Left ventricle myocardium superior (tissue), 1 donor: ENCODE measurements at regions not wholly inside any gene's neighbourhood (a gene's known extent, or its start where the extent isn't known, plus 50 kb on each side); places are given as distances from the start of the nearest gene placed in this dataset.
"Not testable (repeated sequence)": the region's sequence is repeated elsewhere in the genome, so short reads cannot be mapped to it uniquely, and the experiment has no call there.

Experiments used
- ATAC-seq: fragments of 200-7000 bp; cut with Tn5 transposase; one replicate; pipeline ENCODE4 v1.9.1; 2020; ENCODE audit warnings: mild to moderate bottlenecking, moderate library complexity
- DNase-seq: peaks from one replicate; pipeline ENCODE4 v3.0.0-alpha.2; 2020
- intact Hi-C: fragments of 100-400 bp; cut with micrococcal nuclease; formaldehyde crosslinking; loops from one replicate; pipeline ENCODE4 v1.11.0; 2022
- donor health status: DM: no; HTN: yes; CAD: no; lungs with severe emphysema.

DNA sequence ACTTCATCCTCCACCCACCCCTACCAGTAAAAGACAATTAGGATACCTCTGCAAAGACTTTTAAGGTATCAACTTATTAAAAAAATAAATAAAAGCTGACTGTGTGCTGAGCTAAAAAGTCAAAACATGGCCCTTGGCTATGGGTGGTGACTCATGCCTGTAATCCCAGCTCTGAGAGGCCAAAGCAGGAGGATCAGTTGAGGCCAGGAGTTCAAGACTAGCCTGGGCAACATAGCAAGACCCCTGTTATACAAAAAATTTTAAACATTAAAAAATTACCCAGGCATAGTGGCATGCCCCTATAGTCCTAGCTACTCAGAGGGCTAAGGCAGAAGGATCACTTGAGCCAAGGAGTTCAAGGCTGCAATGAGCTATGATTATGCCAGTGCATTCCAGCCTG is 110.8 kb upstream of the FOXN2 start:
- DNase-seq = no peak
- ATAC-seq = no peak
- intact Hi-C loops = no loop called here

DNA sequence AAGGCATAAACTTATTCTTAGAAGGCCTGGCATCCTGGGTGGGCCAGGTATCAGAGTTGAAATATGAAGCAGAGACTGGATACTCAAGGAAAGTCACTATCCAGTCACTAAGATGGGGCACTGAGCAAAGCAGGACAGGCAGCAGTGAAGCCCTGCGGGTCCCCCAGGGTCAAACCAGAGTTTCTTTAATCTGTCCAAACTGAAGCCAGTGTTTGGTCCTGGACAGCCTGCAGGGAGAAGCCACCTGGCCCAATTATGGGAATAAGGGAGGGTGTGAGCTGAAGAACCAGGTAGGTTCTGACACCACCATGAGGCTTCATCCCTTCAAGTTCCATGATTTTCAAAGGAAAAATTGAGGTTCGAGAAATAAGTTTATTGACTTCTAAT is 109.7 kb upstream of the FOXN2 start:
- DNase-seq (no peak), ATAC-seq (no peak)
- intact Hi-C loops = no loop called here

DNA sequence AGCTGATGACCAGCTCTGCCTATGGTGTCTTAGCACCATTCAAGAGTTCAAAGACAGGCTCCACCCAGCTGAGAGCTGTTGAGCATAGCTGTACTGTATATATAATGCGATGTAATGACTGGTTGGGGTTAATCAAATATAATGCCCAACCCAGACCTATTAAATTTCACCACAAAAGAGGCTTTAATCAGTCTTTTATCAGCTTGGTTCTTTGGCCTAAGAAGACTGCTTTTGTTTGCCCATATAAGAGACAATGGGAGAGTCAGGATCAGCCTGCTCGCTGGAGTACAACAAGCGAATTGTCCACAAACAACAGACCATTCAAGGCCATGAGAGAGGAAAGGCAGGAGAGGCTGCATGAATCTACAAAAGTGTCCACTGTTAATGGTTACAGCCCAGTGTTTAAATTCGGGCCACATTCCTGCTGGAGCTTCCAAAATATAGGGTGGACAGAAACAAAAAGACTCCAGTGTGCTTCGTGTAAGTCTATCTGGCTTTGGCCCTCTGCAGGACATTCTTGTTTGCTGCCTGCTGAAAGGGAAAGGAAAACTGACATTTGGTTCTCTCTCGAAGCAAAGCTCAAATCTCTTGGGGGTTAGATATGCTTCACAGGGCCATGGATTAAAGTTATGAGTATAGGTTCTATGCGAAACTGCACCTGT is 109.2 kb upstream of the FOXN2 start:
- intact Hi-C loops = no loop called here
- ATAC-seq (peak; percentile 34), DNase-seq (no peak)

DNA sequence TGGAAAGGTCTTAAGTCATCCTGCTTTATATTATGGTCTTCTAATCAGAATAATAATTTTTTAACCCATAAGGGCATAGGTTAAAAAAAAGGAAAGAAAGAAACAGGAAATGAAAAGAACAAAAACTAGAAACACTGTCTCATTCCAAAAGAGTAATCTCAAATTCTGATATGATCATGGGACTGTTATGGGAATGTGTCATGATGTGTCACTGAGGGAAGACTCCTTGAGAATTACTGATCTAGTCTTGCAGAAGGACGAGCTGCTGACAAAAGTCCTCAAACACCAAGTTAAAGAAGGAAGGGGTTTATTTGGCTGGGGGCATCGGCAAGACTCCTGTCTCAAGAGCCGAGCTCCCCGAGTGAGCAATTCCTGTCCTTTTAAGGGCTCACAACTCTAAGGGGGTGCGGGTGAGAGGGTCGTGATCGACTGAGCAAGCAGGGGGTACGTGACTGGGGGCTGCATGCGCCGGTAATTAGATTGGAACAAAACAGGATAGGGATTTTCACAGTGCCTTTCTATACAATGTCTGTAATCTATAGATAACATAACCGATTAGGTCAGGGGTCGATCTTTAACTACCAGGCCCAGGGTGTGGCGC is 108.3 kb upstream of the FOXN2 start:
- intact Hi-C loops, DNase-seq, ATAC-seq: not testable (repeated sequence)

DNA sequence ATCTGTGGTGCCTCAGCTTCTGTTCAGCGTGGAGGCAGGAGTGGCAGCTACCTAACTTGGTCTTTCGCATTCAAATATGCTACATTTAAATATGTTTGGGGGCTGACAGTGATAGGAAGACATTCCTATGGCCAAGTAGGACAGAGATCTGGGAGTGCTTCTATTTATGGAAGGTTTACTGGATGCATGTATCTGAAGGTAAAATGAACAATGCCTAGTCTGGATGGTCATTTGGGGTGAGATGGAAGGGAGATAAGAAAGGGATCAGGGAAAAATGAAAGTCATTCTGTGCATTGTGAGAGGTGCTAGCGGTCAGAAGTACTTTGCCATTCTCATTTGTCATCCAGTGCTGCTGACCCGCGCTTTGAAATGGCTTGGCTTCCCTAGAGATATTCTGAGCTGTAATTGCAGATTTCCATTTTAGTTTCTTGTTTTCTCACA is 107.3 kb upstream of the FOXN2 start:
- intact Hi-C loops = no loop called here
- ATAC-seq = no peak
- no peak for DNase-seq

DNA sequence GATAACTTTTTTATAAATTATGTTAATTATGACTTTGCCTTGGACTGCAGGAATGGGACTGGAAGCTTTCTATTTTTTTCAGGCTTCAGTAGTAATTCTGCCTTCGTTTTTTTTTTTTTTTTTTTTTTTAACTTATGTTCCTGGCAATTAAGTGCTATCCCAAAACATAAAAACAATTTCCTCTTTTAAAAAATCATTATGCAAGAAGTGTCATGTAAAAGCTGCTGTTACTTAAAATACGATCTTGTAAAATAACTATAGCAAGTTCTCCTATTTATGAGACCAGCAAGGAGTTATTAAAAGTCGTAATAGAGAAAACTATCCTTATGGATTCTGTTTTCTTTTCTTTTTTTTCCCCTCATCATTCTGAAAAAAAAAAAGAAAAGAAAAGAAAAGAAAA is 106.6 kb upstream of the FOXN2 start:
- intact Hi-C loops = no loop called here
- ATAC-seq (no peak), DNase-seq (no peak)

DNA sequence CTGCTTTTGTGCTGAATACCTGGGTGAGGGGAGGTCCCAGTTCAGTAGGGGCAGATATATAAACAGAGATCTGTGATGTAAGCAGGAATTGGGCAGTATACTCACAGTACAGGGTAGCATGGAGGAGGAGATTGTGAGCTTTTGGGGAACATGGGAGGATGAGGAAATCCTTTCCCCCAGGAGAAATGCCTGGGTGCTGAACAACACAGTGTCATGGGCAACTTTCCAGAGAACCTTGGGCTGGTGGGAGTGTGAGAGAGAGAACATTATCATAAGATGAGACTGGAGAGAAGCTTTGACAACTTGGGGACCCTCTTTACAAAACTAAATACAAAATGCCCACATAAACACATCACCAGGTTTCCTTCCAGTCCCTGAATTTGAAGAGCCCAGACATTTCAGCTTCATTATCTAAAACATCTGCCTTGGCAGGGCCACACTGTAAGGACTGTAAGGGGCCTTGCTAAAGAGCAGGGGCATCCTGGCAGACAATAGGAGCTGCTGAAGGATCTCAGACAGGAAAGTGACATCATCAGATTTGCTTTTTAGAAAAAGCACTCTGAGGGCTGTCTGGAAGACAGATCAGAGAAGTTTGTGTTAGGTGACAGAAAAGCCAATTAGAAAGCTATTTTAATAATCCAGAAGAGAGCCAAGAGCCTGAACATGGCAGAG is 105.1 kb upstream of the FOXN2 start:
- intact Hi-C loops = no loop called here
- ATAC-seq (no peak), DNase-seq (no peak)

DNA sequence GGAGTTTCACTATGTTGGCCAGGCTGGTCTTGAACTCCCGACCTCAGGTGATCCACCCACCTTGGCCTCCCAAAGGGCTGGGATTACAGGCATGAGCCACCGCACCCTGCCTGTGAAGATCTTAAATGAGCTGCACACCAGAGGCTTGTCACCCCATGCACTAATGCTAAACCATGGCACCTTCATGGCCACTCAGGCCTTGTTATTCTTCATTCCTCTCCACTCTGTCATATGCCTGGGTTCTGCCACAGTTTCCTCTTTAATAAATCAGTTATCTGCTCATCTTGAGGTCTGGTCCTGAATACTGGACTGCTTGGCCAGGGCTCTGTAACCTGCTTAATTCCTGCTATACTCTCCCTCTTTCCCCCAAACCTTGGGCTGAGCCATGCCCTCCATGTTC is 104.3 kb upstream of the FOXN2 start:
- intact Hi-C loops = no loop called here
- DNase-seq (no peak), ATAC-seq (no peak)

DNA sequence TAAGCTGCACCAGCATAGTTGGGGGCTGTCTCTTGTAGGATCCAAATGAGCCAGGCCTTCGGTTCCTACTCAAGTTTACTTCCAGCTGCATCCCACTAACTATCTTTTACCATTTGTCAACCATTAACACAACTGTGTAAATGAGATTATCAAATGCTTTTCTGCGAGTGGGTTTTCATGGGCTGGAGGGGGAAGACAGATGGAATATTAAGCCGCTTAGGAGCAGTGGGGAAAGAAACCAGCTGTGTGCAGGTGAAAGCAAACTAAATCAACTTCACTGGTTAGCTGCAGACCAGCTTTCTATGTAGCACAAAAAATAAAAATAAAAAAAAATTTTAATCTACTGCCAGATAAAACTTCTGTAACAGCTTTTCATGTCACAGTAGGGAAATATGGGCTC is 100.8 kb upstream of the FOXN2 start:
- no peak for DNase-seq
- intact Hi-C loops = no loop called here
- no peak for ATAC-seq

DNA sequence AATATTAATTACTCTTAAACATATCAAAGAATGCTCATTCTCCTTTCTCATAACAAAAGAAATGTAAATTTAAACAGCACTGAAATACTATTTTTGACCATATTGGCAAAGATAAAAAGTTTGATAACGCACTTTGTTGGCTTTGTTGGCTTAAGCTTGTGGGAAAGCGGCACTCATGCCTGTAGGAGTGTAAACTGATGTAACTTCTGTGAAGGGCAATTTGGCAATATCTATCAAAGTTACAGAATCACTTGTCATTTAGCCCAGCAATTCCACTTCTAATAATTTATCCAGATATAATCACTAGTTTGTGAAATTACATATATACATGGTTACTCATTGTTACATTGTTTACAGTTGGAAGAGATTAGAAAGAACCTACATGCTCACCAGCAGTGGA is 96.3 kb upstream of the FOXN2 start:
- ATAC-seq (no peak), DNase-seq (no peak)
- intact Hi-C loops = no loop called here

DNA sequence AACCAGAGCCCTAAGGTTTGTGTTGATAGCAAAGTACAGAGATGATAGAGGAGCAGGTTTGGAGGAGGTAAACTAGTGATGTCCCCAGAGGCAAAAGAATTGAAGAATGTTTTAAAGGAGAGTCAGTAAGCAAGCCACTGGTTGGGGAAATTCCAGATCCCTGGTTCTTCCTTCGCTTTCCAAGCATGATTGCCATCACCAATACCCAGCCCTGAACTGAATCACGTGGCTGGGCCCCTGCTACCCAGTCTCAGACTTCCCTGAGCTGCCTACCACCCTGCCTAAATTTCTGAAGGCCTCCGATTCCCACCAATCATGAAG is 95.3 kb upstream of the FOXN2 start:
- DNase-seq = no peak
- ATAC-seq = no peak
- intact Hi-C loops = no loop called here

DNA sequence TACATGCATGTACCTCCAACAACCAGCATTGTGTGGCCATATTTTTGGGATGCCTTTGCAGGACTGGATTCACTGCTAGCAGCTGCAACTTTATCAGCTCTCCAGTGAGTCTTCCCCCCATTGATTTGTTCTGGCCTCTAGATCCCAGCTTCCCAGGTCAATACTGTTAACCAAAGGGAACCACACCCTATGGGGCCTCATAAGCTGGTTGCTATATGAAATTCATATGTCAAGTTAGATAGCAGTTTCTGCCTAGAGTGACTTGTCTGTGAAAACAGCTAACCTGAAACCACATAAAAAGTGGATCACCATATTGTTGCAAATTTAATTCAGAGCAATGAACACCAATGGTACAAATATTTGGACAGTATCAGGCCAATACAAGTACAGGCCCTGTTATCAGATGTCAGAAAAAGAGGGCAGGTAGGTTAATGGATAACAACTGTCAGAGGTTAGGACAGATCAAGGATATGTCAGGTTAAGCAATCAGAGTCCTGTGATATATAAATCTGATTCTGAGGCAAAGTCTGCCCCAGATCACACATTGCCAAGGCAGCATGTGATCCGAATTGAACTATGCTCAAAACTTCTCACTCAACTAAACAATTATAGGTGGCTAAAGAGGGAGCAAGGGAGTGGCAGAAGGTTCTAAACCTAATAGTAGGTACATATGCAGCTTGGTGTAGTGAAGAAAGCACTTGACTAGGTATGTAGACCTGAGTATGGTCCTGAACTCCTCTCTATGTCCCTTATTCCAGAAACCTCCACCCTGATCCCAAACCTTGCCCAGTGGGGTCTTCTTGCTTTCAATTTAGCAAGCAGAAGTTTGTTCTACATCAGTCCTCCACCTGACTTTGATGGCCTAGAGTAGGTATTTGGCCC is 94.7 kb upstream of the FOXN2 start:
- ATAC-seq = no peak
- no peak for DNase-seq
- intact Hi-C loops = no loop called here

DNA sequence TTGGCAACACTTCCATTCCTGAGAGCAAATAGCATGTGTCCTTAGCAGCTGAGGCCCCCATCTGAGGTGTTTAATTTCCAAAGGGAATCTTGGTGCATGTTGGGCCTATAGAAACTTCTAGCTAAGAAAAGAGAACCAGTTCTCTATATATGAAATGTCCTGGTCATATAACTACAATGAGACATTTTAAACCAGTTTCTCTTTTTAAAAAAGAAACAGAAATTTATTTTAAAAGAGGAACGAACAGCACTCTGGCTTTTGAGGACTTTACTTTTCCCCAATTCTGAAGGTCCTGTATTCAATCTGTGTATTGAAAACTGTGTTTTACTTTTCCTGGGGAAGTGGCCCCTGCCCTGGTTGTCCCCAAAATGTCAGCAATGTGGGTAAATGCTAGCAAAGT is 94.0 kb upstream of the FOXN2 start:
- no peak for ATAC-seq

DNA sequence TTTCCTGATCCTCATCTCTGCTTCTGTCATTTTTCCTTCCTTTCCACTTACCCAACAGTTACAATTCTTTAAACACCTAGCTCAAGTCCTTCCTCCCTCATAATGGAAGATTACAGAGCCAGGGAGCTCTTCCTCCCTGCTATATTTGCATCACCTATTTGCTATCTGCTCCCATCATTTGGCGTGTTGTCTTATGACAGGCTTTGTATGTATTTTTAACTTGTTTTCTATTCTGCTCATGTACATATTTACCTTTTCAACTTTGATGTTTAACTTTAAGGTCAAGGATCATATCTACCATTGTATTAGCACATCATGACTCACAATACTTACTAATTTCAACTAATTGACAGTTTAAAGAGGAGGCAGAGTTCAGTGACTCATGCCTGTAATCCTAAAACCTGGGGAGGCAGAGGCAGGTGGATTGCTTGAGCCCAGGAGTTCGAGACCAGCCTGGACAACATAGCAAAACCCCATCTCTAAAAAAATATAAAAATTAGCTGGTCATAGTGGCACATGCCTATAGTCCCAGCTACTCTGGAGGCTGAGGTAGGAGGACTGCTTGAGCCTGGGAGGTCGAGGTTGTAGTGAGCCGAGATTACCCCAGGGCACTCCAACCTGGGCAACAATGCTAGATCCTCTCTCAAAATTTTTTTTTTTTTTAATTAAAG is 92.5 kb upstream of the FOXN2 start:
- intact Hi-C loops = no loop called here
- DNase-seq = no peak
- ATAC-seq = no peak

More for the DNA sequence above, 94.0 kb upstream of the FOXN2 start:
- no peak for DNase-seq
- intact Hi-C loops = no loop called here

DNA sequence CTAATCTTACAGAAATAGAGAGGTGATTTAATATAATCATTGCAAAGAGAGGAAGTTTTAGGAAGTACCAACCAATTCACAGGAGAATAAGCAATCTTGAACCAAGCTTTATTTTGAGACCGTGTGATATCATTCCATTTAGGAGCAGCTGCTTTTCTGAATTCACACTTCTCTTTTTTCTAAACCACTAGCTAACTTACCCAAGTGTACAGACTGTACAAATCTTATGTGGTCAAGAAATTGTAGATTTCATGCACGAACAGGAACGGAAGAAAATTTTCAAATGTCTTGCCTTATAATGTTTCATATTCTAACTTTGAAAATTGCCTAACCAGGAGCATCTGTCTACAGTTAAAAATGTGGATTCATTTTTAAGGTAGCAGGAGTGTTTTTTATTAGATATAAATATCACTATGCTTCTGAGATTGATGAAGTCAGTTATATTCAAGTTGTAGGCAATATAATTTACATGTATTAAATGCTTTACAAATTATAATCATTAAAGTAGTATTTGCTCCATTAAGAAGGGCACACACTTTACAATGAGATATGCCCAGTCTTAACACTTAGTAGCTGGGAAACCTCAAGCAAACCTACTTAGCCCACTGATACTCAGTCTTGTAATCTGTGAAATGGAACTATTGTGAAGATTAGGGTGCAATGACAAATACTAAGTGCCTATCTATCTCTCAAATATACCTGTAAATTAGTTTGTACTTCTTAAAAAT is 86.7 kb upstream of the FOXN2 start:
- intact Hi-C loops = no loop called here
- DNase-seq = no peak
- ATAC-seq = peak; percentile 55

DNA sequence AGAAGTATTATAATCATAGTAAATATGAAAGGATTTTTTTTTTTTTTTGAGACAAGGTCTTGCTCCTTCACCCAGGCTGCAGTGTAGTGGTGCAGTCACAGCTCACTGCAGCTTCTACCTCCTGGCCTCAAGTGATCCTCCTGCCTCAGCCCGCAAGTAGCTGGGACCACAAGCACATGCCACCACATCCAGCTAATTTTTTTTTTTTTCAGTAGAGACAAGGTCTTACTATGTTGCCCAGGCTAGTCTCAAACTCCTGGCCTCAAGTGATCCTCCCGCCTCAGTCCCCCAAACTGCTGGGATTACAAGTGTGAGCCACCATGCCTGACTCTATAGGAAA is 86.2 kb upstream of the FOXN2 start:
- ATAC-seq = no peak
- DNase-seq = no peak
- intact Hi-C loops = no loop called here

DNA sequence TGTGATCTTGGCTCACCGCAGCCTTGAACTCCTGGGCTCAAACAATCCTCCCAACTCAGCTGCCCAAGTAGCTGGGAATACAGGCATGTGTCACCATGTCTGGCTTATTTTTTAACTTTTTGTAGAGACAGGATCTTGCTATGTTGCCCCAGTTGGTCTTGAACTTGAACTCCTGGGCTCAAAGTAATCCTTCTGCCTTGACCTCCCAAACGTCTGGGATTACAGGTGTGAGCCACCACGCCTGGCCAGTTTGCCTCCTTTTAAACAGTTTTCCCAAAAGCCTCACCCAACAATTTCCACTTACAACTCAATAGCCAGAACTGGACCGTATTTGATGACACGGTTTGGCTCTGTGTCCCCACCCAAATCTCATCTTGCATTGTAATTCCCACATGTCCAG is 85.4 kb upstream of the FOXN2 start:
- DNase-seq = no peak
- intact Hi-C loops = no loop called here
- ATAC-seq = no peak

DNA sequence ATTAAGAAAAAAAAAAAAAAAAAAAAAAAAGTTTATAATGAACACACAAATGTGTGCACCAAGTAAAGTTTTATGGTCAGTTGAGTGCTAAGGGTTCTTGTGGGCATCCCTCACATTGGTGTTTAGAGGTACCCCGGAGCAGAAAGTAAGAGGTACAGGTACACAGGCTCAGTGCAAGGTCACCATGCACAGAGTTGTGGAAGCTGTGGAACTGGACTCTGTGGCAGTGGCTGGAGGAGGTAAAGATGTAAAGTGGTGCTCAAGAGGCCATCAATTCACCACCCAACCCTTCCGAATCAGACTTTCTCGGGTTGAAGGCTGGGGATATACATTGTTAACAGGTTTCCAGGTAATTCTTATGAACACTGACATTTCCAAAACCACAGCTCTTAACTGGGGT is 83.6 kb upstream of the FOXN2 start:
- DNase-seq (no peak), ATAC-seq (no peak)
- intact Hi-C loops = no loop called here

DNA sequence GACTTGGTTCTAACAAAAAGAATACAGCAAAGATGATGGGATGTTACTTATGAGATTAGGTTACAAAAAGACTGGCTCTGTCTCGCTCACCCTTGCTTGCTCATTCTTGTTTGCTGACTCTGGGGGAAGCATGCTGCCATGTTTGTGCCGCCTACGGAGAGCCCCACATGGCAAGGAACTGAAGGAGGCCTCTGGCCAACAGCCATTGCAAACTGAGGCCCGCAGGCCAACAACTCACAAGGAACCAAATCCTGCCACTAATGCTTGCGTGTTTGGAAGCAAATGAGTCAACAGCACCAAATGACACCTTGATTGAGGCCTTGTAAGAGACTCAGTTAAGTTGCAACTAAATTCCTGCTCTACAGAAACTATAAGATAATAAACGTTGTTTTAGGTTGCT is 82.1 kb upstream of the FOXN2 start:
- intact Hi-C loops = no loop called here
- no peak for ATAC-seq

More for the DNA sequence above, 82.1 kb upstream of the FOXN2 start:
- DNase-seq = no peak
